KMS-11 (cell line): ENCODE measurements at regions not wholly inside any gene's neighbourhood (a gene's known extent, or its start where the extent isn't known, plus 50 kb on each side); places are given as distances from the start of the nearest gene placed in this dataset.

ENCODE experiments used
- H2AFZ ChIP-seq: fragments of 200-600 bp; sonication (generic); 2 replicates; pipeline ENCODE4 v1.6.1; 2016; ENCODE audit warnings: antibody characterized with exemption, mixed run types, low read depth
- H3K27ac ChIP-seq: fragments of 200-600 bp; sonication (generic); 2 replicates; pipeline ENCODE4 v1.6.1; 2016; ENCODE audit warnings: mild to moderate bottlenecking, mixed run types
- H3K27me3 ChIP-seq: fragments of 200-600 bp; sonication (generic); 2 replicates; pipeline ENCODE4 v1.6.1; 2017; ENCODE audit warnings: mild to moderate bottlenecking, low read depth, mixed run types, moderate library complexity; ENCODE audit not compliant: insufficient read depth
- H3K36me3 ChIP-seq: fragments of 200-600 bp; sonication (generic); 2 replicates; pipeline ENCODE4 v1.6.1; 2017; ENCODE audit warnings: mild to moderate bottlenecking, mixed run types; ENCODE audit not compliant: insufficient read depth
- H3K4me1 ChIP-seq: fragments of 200-600 bp; sonication (generic); 2 replicates; pipeline ENCODE4 v1.6.1; 2016; ENCODE audit warnings: mild to moderate bottlenecking, low read depth, mixed run types; ENCODE audit not compliant: poor library complexity, severe bottlenecking
- H3K4me2 ChIP-seq: fragments of 200-600 bp; sonication (generic); 2 replicates; pipeline ENCODE4 v1.7.0; 2016; ENCODE audit warnings: mild to moderate bottlenecking, mixed run types
- H3K4me3 ChIP-seq: fragments of 200-600 bp; sonication (generic); IDR thresholded peaks from 2 replicates; pipeline ENCODE4 v1.6.1; 2017; ENCODE audit warnings: low read depth, low read length, mixed read lengths; ENCODE audit not compliant: insufficient read depth
- H3K79me2 ChIP-seq: fragments of 200-600 bp; sonication (generic); 2 replicates; pipeline ENCODE4 v1.6.1; 2016; ENCODE audit warnings: low read depth, mixed run types; ENCODE audit not compliant: insufficient read depth
- H3K9ac ChIP-seq: fragments of 200-600 bp; sonication (generic); 2 replicates; pipeline ENCODE4 v1.6.1; 2016; ENCODE audit warnings: mild to moderate bottlenecking, mixed run types
- H4K20me1 ChIP-seq: fragments of 200-600 bp; sonication (generic); 2 replicates; pipeline ENCODE4 v1.6.1; 2016; ENCODE audit warnings: mild to moderate bottlenecking, mixed run types; ENCODE audit not compliant: insufficient read depth
- CTCF ChIP-seq: fragments of 200-600 bp; sonication (generic); conservative IDR thresholded peaks from 2 replicates; pipeline ENCODE4 v1.6.1; 2017; ENCODE audit warnings: low read depth, mild to moderate bottlenecking, antibody characterized with exemption, low read length, moderate library complexity, mixed read lengths

- H4K20me1 ChIP-seq: no peaks in the 10 kb centered on the region
- H3K36me3 ChIP-seq: no peaks in the 10 kb centered on the region
- no peak overlapping the region for H3K9ac ChIP-seq
- H3K79me2 ChIP-seq: no peaks in the 10 kb centered on the region
- no peak overlapping the region for H2AFZ ChIP-seq
- H3K4me3 ChIP-seq: no peak overlapping the region
- H3K27ac ChIP-seq: no peak overlapping the region
- peaks cover 29% of the 10 kb centered on the region for H3K27me3 ChIP-seq
- no peaks in the 10 kb centered on the region for H3K4me1 ChIP-seq
- TF ChIP-seq CTCF: no peak
- H3K4me2 ChIP-seq: no peak overlapping the region
Observed at GRCh38 chr1:36675106-36675505, 192.4 kb upstream of the CSF3R start.

DNA sequence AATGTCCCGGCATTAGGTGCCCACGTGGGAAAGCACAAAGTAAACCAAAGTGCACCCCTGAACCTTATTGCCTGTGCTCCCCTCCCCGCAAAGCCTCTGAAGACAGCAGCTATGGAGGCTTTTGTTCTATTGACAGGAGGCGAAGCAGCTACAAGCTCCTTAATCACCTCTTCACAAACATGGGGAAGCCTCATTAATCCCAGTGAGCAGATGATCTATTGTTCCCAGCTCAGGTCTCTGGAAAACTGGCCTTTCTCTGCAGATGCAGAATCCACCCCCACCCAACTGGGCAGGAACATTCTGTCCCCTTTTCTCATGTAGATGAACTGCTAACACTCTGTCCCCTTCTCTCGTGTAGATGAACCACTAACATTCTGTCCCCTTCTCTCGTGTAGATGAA lies 190.5 kb upstream of the CSF3R start:
- TF ChIP-seq CTCF: no peak
- Histone ChIP-seq H3K4me1 (no peaks in the 10 kb centered on the region), H3K36me3 (no peaks in the 10 kb centered on the region), H3K79me2 (no peaks in the 10 kb centered on the region), H3K4me2 (no peak overlapping the region), H3K4me3 (no peak overlapping the region), H3K9ac (no peak overlapping the region), H4K20me1 (no peaks in the 10 kb centered on the region), H2AFZ (no peak overlapping the region), H3K27me3 (peaks cover 18% of the 10 kb centered on the region), H3K27ac (no peak overlapping the region)

DNA sequence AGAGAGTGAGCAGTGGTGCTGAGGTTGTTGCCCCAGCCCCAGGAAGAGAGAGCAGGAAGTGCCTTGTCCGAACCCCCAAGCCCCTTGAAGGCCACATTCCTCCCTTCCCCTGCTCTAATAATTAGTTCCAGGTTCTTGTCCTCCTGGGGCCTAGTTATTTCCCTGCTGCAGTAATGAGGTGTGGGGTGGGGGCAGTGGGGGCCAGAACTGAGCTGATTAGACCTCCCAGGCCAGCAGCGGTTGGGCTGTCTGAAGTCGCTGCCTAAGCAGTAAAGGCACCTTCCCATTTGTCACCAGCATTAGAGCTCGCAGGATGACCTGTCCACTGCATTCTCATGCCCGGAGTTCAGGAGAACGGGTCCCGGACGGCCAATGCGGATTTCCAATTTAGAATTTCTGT lies 186.5 kb upstream of the CSF3R start:
- no peak for TF ChIP-seq CTCF
- H3K4me1 ChIP-seq: no peaks in the 10 kb centered on the region
- H3K79me2 ChIP-seq: no peaks in the 10 kb centered on the region
- no peak overlapping the region for H2AFZ ChIP-seq
- H3K4me2 ChIP-seq: no peak overlapping the region
- H3K27me3 ChIP-seq: peaks cover 36% of the 10 kb centered on the region
- H3K36me3 ChIP-seq: no peaks in the 10 kb centered on the region
- no peak overlapping the region for H3K4me3 ChIP-seq
- no peaks in the 10 kb centered on the region for H4K20me1 ChIP-seq
- no peak overlapping the region for H3K9ac ChIP-seq
- no peak overlapping the region for H3K27ac ChIP-seq

- H3K4me2 ChIP-seq: no peak overlapping the region
- no peaks in the 10 kb centered on the region for H4K20me1 ChIP-seq
- H3K27me3 ChIP-seq: peaks cover 36% of the 10 kb centered on the region
- no peaks in the 10 kb centered on the region for H3K79me2 ChIP-seq
- H3K4me1 ChIP-seq: no peaks in the 10 kb centered on the region
- no peaks in the 10 kb centered on the region for H3K36me3 ChIP-seq
- TF ChIP-seq CTCF: no peak
- H3K9ac ChIP-seq: no peak overlapping the region
- H3K4me3 ChIP-seq: no peak overlapping the region
- no peak overlapping the region for H3K27ac ChIP-seq
- no peak overlapping the region for H2AFZ ChIP-seq
Observed at GRCh38 chr1:36667836-36668235, 185.1 kb upstream of the CSF3R start.

DNA sequence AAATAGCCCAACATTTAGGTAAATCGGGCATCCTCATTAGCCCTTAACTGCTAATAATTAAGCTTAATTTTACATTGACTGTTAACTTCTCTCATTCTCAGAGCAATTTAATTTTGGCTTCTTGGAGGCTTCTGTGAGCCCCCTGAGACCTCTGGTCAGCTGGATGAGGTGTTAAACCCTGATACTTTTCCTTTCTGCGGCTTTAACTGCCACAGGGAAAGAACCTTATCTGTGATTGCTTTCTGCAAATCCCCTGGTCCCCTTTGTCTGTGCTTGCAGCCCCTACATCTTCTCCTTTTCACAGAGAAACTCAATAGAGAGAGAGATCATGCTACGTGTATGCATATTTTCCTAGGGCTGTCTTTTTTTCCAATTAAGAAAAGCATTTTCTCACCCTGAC lies 184.5 kb upstream of the CSF3R start:
- no peaks in the 10 kb centered on the region for H3K4me1 ChIP-seq
- H3K79me2 ChIP-seq: no peaks in the 10 kb centered on the region
- H3K4me2 ChIP-seq: no peak overlapping the region
- TF ChIP-seq CTCF: no peak
- no peaks in the 10 kb centered on the region for H4K20me1 ChIP-seq
- H3K4me3 ChIP-seq: no peak overlapping the region
- no peak overlapping the region for H3K27ac ChIP-seq
- H3K9ac ChIP-seq: no peak overlapping the region
- no peaks in the 10 kb centered on the region for H3K36me3 ChIP-seq
- peaks cover 36% of the 10 kb centered on the region for H3K27me3 ChIP-seq
- no peak overlapping the region for H2AFZ ChIP-seq
